Fibroblast of villous mesenchyme (primary cell): ENCODE measurements at regions not wholly inside any gene's neighbourhood (a gene's known extent, or its start where the extent isn't known, plus 50 kb on each side); places are given as distances from the start of the nearest gene placed in this dataset.

Experiments
- DNase-seq: peaks from one replicate; pipeline ENCODE4 v3.0.0-alpha.2; 2010; ENCODE audit warnings: low read depth
- H3K4me3 ChIP-seq: 2 replicates; pipeline ENCODE4 v1.5.1; 2011; ENCODE audit warnings: low read depth, mild to moderate bottlenecking, low read length
- TF ChIP-seq, protein P1 (sequence below): IDR thresholded peaks from 2 replicates; pipeline ENCODE4 v1.5.1; 2012; ENCODE audit warnings: low read depth, mild to moderate bottlenecking, low read length; ENCODE audit not compliant: insufficient read depth

DNA sequence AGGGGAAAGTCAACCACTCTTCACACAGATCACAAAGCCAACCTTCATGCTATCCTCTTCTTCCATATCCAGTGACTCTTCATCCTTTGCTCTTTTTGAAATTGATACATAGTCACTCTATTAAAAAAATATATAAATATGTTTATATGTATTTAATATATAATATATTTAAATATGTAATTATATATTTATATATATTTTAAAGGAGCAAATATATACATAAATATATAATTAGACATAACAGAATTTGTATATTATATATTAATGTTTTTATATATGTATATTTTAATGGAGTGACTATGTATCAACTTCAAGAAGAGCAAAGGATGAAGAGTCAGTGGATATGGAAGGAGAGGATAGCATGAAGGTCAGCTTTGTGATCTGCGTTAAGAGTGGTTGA, 374.9 kb downstream of the CDH9 start:
- no peak for DNase-seq
- no peak overlapping the region for H3K4me3 ChIP-seq
- TF ChIP-seq, protein P1, sequence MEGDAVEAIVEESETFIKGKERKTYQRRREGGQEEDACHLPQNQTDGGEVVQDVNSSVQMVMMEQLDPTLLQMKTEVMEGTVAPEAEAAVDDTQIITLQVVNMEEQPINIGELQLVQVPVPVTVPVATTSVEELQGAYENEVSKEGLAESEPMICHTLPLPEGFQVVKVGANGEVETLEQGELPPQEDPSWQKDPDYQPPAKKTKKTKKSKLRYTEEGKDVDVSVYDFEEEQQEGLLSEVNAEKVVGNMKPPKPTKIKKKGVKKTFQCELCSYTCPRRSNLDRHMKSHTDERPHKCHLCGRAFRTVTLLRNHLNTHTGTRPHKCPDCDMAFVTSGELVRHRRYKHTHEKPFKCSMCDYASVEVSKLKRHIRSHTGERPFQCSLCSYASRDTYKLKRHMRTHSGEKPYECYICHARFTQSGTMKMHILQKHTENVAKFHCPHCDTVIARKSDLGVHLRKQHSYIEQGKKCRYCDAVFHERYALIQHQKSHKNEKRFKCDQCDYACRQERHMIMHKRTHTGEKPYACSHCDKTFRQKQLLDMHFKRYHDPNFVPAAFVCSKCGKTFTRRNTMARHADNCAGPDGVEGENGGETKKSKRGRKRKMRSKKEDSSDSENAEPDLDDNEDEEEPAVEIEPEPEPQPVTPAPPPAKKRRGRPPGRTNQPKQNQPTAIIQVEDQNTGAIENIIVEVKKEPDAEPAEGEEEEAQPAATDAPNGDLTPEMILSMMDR, result no peak

DNA sequence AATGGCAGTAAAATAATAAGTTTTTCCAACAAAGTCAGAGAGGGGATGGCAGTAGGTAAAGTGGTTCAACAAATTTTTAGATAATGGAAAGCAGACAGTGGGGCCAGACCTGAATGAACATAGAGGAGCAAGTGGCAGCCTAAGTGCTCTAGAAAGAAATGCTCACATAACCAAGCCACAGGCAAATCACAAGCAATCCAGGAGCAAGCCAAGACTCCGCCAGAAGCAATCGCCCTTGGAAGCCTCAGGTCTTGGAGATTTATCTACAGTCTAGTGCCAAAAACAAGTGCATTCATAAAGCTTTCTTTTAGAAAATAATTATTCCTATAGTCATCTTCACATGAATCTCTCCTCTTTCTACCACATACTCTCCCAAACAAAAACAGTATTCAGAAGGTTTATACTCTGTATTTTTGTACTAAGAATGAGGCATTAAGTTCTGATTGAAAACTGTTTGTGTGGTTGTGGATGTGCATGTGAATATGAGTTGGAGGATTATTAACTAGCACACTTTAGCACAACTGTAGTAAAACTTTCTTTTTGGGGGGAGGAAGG, 375.5 kb downstream of the CDH9 start:
- DNase-seq, result no peak

DNA sequence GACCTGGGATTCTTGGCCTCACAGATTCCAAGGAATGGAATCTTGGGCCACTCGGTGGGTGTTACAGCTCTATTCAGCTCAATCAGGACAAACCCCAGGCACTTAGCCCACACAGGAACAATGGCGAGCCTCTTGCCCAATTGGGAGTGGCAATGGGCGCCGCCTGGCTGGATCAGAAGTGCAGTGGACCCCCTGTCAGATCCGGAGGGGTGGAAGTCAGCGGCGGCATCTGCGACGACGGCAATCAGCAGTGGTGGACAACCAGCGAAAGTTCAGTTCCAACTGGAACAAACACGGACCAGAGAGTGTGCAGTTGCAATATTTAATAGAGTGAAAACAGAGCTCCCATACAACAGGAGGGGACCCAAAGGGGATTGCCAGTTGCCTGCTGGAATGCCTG, 378.3 kb downstream of the CDH9 start:
- no peak overlapping the region for H3K4me3 ChIP-seq
- no peak for DNase-seq
- TF ChIP-seq, protein P1, result no peak

More for the DNA sequence above, 375.5 kb downstream of the CDH9 start:
- no peak overlapping the region for H3K4me3 ChIP-seq
- TF ChIP-seq, protein P1, result no peak

DNA sequence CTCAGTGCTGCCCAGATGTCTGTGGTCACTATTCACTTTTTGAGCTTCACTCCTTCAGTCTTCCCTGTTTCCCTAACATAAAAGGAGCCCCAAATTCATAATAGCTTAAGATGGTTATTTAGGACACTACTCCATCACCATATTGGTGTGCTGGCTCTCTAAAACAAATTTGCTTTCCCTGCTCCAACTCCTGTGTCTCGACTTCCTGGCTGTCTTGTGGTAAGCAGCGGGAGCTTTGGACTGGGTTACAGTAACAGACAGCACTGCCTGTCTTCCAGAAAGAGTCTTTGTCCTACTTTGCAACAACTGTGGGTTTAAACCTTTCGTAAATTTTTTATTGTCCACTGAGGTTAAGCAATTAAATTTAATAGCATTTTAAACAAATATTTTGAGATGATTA, 389.4 kb downstream of the CDH9 start:
- H3K4me3 ChIP-seq, result no peak overlapping the region
- DNase-seq, result no peak
- TF ChIP-seq, protein P1, result no peak

DNA sequence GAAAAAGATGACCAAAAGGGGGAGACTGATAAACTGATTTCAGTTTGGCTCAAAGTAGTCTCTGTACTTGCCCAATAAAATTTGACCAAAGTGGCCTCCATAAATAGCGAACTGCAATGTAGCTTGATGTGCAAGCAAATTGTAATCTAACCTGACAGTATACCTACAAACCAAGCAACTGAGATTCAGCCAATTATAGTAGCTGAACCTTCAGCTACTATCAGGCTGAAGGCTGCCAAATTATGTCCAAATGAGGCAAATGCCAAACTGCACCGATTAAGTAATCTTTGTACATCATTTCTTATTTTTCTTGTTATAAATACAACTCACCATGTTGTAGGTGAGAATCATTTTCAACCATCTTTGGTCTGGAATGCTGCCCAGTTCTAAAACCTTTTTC, 390.6 kb downstream of the CDH9 start:
- no peak for DNase-seq
- TF ChIP-seq, protein P1, result no peak
- H3K4me3 ChIP-seq, result no peak overlapping the region

DNA sequence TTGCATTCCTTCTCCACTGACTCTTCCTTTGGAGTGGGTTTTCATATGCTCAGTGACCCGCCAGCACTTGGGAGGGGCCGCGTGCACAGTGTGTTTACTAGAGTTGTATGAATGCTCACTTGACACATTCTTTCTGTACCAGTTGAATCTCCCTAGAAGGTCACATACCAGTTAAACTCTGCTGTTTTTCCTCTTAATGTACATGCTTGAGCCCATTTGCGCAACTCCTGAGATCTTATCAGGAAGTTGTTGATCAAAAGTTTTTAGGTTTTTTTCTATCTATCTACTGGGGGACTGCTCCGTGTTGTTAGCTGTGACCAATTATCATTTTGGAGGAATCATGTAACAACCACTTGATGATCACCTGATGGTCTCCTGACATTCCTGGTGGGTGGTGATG, 392.7 kb downstream of the CDH9 start:
- TF ChIP-seq, protein P1, result no peak
- no peak overlapping the region for H3K4me3 ChIP-seq
- DNase-seq, result no peak

DNA sequence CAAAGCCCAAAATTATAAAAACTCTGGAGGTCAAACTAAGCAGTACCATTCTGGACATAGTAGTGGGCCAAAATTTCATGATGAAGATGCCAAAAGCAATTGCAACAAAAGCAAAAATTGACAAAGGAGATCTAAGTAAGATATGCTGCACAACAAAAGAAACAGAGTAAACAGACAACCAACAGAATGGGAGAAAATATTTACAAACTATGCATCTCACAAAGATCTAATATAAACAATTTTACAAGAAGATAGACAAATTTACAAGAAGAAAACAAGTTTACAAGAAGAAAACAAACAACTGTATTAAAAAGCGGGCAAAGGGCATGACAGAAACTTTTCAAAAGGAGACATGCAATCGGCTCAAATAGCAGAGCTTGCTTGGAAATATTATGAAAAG, 396.9 kb downstream of the CDH9 start:
- TF ChIP-seq, protein P1, result no peak
- DNase-seq, result no peak

More for the DNA sequence above, 396.9 kb downstream of the CDH9 start:
- H3K4me3 ChIP-seq, result no peak overlapping the region
